ENCODE measurements at regions not wholly inside any gene's neighbourhood (a gene's known extent, or its start where the extent isn't known, plus 50 kb on each side); places are given as distances from the start of the nearest gene placed in this dataset.

- Histone ChIP-seq H3K9me3 (ENCODE audit: control insufficient read depth, insufficient read depth, low read depth, low read length) (no peaks in the 10 kb centered on the region), H3K4me1 (ENCODE audit: control insufficient read depth, insufficient read depth, low read length) (peaks cover 15% of the 10 kb centered on the region; the same call in 1 of the 2 replicates), H3K9ac (ENCODE audit: low read length) (no peak overlapping the region), H3K27me3 (ENCODE audit: control insufficient read depth, insufficient read depth, low read length) (no peaks in the 10 kb centered on the region), H3K4me3 (ENCODE audit: low read depth, low read length) (no peak overlapping the region), H3K36me3 (ENCODE audit: control insufficient read depth, insufficient read depth, low read length) (no peaks in the 10 kb centered on the region), H3K27ac (ENCODE audit: low read depth, low read length) (no peak overlapping the region)
Observed at GRCh38 chr2:20523799-20524187, 76.9 kb downstream of the RHOB start.

- H3K4me1 ChIP-seq (ENCODE audit: control insufficient read depth, insufficient read depth, low read length): peaks cover 15% of the 10 kb centered on the region; the same call in 1 of the 2 replicates
- no peak overlapping the region for H3K4me3 ChIP-seq (ENCODE audit: low read depth, low read length)
- no peak overlapping the region for H3K9ac ChIP-seq (ENCODE audit: low read length)
- no peaks in the 10 kb centered on the region for H3K9me3 ChIP-seq (ENCODE audit: control insufficient read depth, insufficient read depth, low read depth, low read length)
- H3K27ac ChIP-seq (ENCODE audit: low read depth, low read length): no peak overlapping the region
- no peaks in the 10 kb centered on the region for H3K27me3 ChIP-seq (ENCODE audit: control insufficient read depth, insufficient read depth, low read length)
- no peaks in the 10 kb centered on the region for H3K36me3 ChIP-seq (ENCODE audit: control insufficient read depth, insufficient read depth, low read length)
Observed at GRCh38 chr2:20524412-20525040, 77.7 kb downstream of the RHOB start.

GRCh38 chr2:20525041-20526035 is 78.5 kb downstream of the RHOB start:
- no peak overlapping the region for H3K4me3 ChIP-seq (ENCODE audit: low read depth, low read length)
- H3K27ac ChIP-seq (ENCODE audit: low read depth, low read length): no peak overlapping the region
- H3K36me3 ChIP-seq (ENCODE audit: control insufficient read depth, insufficient read depth, low read length): no peaks in the 10 kb centered on the region
- H3K4me1 ChIP-seq (ENCODE audit: control insufficient read depth, insufficient read depth, low read length): peaks cover 15% of the 10 kb centered on the region; the same call in 1 of the 2 replicates
- no peaks in the 10 kb centered on the region for H3K9me3 ChIP-seq (ENCODE audit: control insufficient read depth, insufficient read depth, low read depth, low read length)
- no peaks in the 10 kb centered on the region for H3K27me3 ChIP-seq (ENCODE audit: control insufficient read depth, insufficient read depth, low read length)
- no peak overlapping the region for H3K9ac ChIP-seq (ENCODE audit: low read length)

GRCh38 chr2:20526160-20526559 is 79.3 kb downstream of the RHOB start:
- Histone ChIP-seq H3K27me3 (ENCODE audit: control insufficient read depth, insufficient read depth, low read length) (no peaks in the 10 kb centered on the region), H3K4me1 (ENCODE audit: control insufficient read depth, insufficient read depth, low read length) (peaks cover 20% of the 10 kb centered on the region; the same call in 1 of the 2 replicates), H3K27ac (ENCODE audit: low read depth, low read length) (no peak overlapping the region), H3K4me3 (ENCODE audit: low read depth, low read length) (no peak overlapping the region), H3K9ac (ENCODE audit: low read length) (no peak overlapping the region), H3K36me3 (ENCODE audit: control insufficient read depth, insufficient read depth, low read length) (no peaks in the 10 kb centered on the region), H3K9me3 (ENCODE audit: control insufficient read depth, insufficient read depth, low read depth, low read length) (no peaks in the 10 kb centered on the region)

- peaks cover 20% of the 10 kb centered on the region; the same call in 1 of the 2 replicates for H3K4me1 ChIP-seq (ENCODE audit: control insufficient read depth, insufficient read depth, low read length)
- H3K4me3 ChIP-seq (ENCODE audit: low read depth, low read length): no peak overlapping the region
- no peaks in the 10 kb centered on the region for H3K9me3 ChIP-seq (ENCODE audit: control insufficient read depth, insufficient read depth, low read depth, low read length)
- H3K9ac ChIP-seq (ENCODE audit: low read length): no peak overlapping the region
- no peak overlapping the region for H3K27ac ChIP-seq (ENCODE audit: low read depth, low read length)
- H3K36me3 ChIP-seq (ENCODE audit: control insufficient read depth, insufficient read depth, low read length): no peaks in the 10 kb centered on the region
- no peaks in the 10 kb centered on the region for H3K27me3 ChIP-seq (ENCODE audit: control insufficient read depth, insufficient read depth, low read length)
Observed at GRCh38 chr2:20526708-20527107, 79.8 kb downstream of the RHOB start.

- Histone ChIP-seq H3K27ac (ENCODE audit: low read depth, low read length) (no peak overlapping the region), H3K36me3 (ENCODE audit: control insufficient read depth, insufficient read depth, low read length) (no peaks in the 10 kb centered on the region), H3K27me3 (ENCODE audit: control insufficient read depth, insufficient read depth, low read length) (no peaks in the 10 kb centered on the region), H3K4me1 (ENCODE audit: control insufficient read depth, insufficient read depth, low read length) (peaks cover 30% of the 10 kb centered on the region), H3K9me3 (ENCODE audit: control insufficient read depth, insufficient read depth, low read depth, low read length) (no peaks in the 10 kb centered on the region), H3K9ac (ENCODE audit: low read length) (no peak overlapping the region), H3K4me3 (ENCODE audit: low read depth, low read length) (no peak overlapping the region)
Observed at GRCh38 chr2:20528713-20529112, 81.8 kb downstream of the RHOB start.

- H3K9me3 ChIP-seq (ENCODE audit: control insufficient read depth, insufficient read depth, low read depth, low read length): no peaks in the 10 kb centered on the region
- H3K4me1 ChIP-seq (ENCODE audit: control insufficient read depth, insufficient read depth, low read length): peaks cover 25% of the 10 kb centered on the region
- H3K9ac ChIP-seq (ENCODE audit: low read length): no peak overlapping the region
- H3K27ac ChIP-seq (ENCODE audit: low read depth, low read length): no peak overlapping the region
- no peaks in the 10 kb centered on the region for H3K27me3 ChIP-seq (ENCODE audit: control insufficient read depth, insufficient read depth, low read length)
- no peak overlapping the region for H3K4me3 ChIP-seq (ENCODE audit: low read depth, low read length)
- no peaks in the 10 kb centered on the region for H3K36me3 ChIP-seq (ENCODE audit: control insufficient read depth, insufficient read depth, low read length)
Observed at GRCh38 chr2:20530520-20530919, 83.6 kb downstream of the RHOB start.

- Histone ChIP-seq H3K27ac (ENCODE audit: low read depth, low read length) (no peak overlapping the region), H3K9ac (ENCODE audit: low read length) (no peak overlapping the region), H3K9me3 (ENCODE audit: control insufficient read depth, insufficient read depth, low read depth, low read length) (no peaks in the 10 kb centered on the region), H3K4me3 (ENCODE audit: low read depth, low read length) (no peak overlapping the region), H3K36me3 (ENCODE audit: control insufficient read depth, insufficient read depth, low read length) (no peaks in the 10 kb centered on the region), H3K27me3 (ENCODE audit: control insufficient read depth, insufficient read depth, low read length) (no peaks in the 10 kb centered on the region), H3K4me1 (ENCODE audit: control insufficient read depth, insufficient read depth, low read length) (peaks cover 33% of the 10 kb centered on the region)
Observed at GRCh38 chr2:20531633-20532262, 84.9 kb downstream of the RHOB start.

- no peak overlapping the region for H3K27ac ChIP-seq (ENCODE audit: low read depth, low read length)
Observed at GRCh38 chr2:20532634-20533437, 86.0 kb downstream of the RHOB start.

GRCh38 chr2:20533993-20534622 is 87.2 kb downstream of the RHOB start:
- H3K27me3 ChIP-seq (ENCODE audit: control insufficient read depth, insufficient read depth, low read length): no peaks in the 10 kb centered on the region
- H3K27ac ChIP-seq (ENCODE audit: low read depth, low read length): no peak overlapping the region
- H3K9me3 ChIP-seq (ENCODE audit: control insufficient read depth, insufficient read depth, low read depth, low read length): no peaks in the 10 kb centered on the region
- no peaks in the 10 kb centered on the region for H3K36me3 ChIP-seq (ENCODE audit: control insufficient read depth, insufficient read depth, low read length)
- H3K4me3 ChIP-seq (ENCODE audit: low read depth, low read length): no peak overlapping the region
- H3K4me1 ChIP-seq (ENCODE audit: control insufficient read depth, insufficient read depth, low read length): peaks cover 51% of the 10 kb centered on the region
- no peak overlapping the region for H3K9ac ChIP-seq (ENCODE audit: low read length)

More at GRCh38 chr2:20532634-20533437, 86.0 kb downstream of the RHOB start:
- Histone ChIP-seq H3K4me1 (ENCODE audit: control insufficient read depth, insufficient read depth, low read length) (peaks cover 44% of the 10 kb centered on the region), H3K4me3 (ENCODE audit: low read depth, low read length) (no peak overlapping the region), H3K27me3 (ENCODE audit: control insufficient read depth, insufficient read depth, low read length) (no peaks in the 10 kb centered on the region), H3K9me3 (ENCODE audit: control insufficient read depth, insufficient read depth, low read depth, low read length) (no peaks in the 10 kb centered on the region), H3K9ac (ENCODE audit: low read length) (no peak overlapping the region), H3K36me3 (ENCODE audit: control insufficient read depth, insufficient read depth, low read length) (no peaks in the 10 kb centered on the region)

All from HUES6 (cell line).